ENCODE measurements at regions not wholly inside any gene's neighbourhood (a gene's known extent, or its start where the extent isn't known, plus 50 kb on each side); places are given as distances from the start of the nearest gene placed in this dataset.

- H3K4me1 ChIP-seq, result no peaks in the 10 kb centered on the region
- no peak overlapping the region for H3K4me3 ChIP-seq
- TF ChIP-seq CTCF (IDR thresholded peaks at IDR 0.05) (no peak), POLR2A (IDR thresholded peaks at IDR 0.05) (no peak), EP300 (IDR thresholded peaks at IDR 0.05) (no peak), POLR2AphosphoS5 (IDR thresholded peaks at IDR 0.05) (no peak)
- intact Hi-C loops (cut with DNase I), result no loop called here
- no peak for DNase-seq
- WGBS, 2 donors, result 72 to 92% methylated on average over 1 of the region's 1 CpG
- H3K9me3 ChIP-seq, result no peaks in the 10 kb centered on the region
- H3K36me3 ChIP-seq, result no peaks in the 10 kb centered on the region
- H3K27me3 ChIP-seq, result no peaks in the 10 kb centered on the region
- no peak overlapping the region for H3K27ac ChIP-seq
These were observed 580.0 kb downstream of the XPNPEP1 start for GRCh38 chr10:109343293-109343692.

DNA sequence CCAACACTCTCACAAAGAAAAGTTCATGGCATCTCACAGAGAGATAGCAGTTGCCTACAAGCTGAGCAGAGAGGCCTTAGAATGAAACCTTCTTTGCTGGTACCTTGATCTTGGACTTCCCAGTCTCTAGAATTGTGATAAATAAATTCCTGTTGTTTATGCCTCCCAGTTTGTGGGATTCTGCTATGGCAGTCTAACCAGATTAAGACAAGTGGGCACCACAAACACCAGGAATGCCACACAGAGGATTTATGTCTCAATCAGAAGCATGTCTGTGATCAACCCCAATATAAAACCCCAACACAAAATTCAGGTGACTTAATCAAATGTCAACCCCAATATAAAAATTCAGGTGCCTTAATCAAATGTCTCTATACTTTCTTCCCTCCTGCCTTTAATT lies 581.3 kb downstream of the XPNPEP1 start:
- no peak for TF ChIP-seq CTCF (IDR thresholded peaks at IDR 0.05)
- TF ChIP-seq EP300 (IDR thresholded peaks at IDR 0.05), result no peak
- TF ChIP-seq POLR2AphosphoS5 (IDR thresholded peaks at IDR 0.05), result no peak
- no peak for TF ChIP-seq POLR2A (IDR thresholded peaks at IDR 0.05)
- DNase-seq, result no peak
- Histone ChIP-seq H3K36me3 (no peaks in the 10 kb centered on the region), H3K9me3 (no peaks in the 10 kb centered on the region), H3K27me3 (no peaks in the 10 kb centered on the region), H3K4me3 (no peak overlapping the region), H3K27ac (no peak overlapping the region), H3K4me1 (no peaks in the 10 kb centered on the region)
- intact Hi-C loops (cut with DNase I), result no loop called here

DNA sequence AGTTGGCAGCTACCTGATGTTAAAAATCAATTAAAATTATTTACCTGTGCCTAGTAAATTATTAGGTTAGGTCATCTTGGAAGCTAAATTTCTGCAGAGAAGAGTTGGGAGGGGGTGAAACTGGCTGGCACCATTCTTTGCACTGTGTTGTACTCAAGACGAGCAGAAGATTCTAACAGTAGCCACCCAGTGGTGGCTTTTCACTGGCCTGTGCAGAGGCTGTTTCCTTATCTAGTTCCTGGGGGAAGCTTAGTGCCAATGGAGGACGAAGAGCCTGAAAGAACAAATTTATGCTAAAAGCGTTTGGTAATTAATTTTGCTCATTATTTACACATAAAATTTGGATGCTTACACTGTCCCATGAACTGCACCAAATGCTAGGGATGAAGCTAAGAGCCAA lies 595.3 kb downstream of the XPNPEP1 start:
- H3K27me3 ChIP-seq, result no peaks in the 10 kb centered on the region
- no peaks in the 10 kb centered on the region for H3K9me3 ChIP-seq
- H3K27ac ChIP-seq, result no peak overlapping the region
- H3K36me3 ChIP-seq, result no peaks in the 10 kb centered on the region
- no peak overlapping the region for H3K4me3 ChIP-seq
- no peak for DNase-seq
- 67 to 79% methylated on average over 3 of the region's 3 CpGs for WGBS, 2 donors
- no peaks in the 10 kb centered on the region for H3K4me1 ChIP-seq
- intact Hi-C loops (cut with DNase I), result no loop called here
- no peak for TF ChIP-seq CTCF (IDR thresholded peaks at IDR 0.05)
- TF ChIP-seq EP300 (IDR thresholded peaks at IDR 0.05), result no peak
- no peak for TF ChIP-seq POLR2AphosphoS5 (IDR thresholded peaks at IDR 0.05)
- TF ChIP-seq POLR2A (IDR thresholded peaks at IDR 0.05), result no peak

GRCh38 chr10:109327266-109327665 lies 596.0 kb downstream of the XPNPEP1 start:
- H3K36me3 ChIP-seq, result no peaks in the 10 kb centered on the region
- intact Hi-C loops (cut with DNase I), result no loop called here
- no peaks in the 10 kb centered on the region for H3K4me1 ChIP-seq
- no peaks in the 10 kb centered on the region for H3K9me3 ChIP-seq
- H3K27me3 ChIP-seq, result no peaks in the 10 kb centered on the region
- no peak for DNase-seq
- H3K4me3 ChIP-seq, result no peak overlapping the region
- H3K27ac ChIP-seq, result no peak overlapping the region
- TF ChIP-seq EP300 (IDR thresholded peaks at IDR 0.05) (no peak), CTCF (IDR thresholded peaks at IDR 0.05) (no peak), POLR2AphosphoS5 (IDR thresholded peaks at IDR 0.05) (no peak), POLR2A (IDR thresholded peaks at IDR 0.05) (no peak)
- 82 to 89% methylated on average over 2 of the region's 2 CpGs for WGBS, 2 donors

DNA sequence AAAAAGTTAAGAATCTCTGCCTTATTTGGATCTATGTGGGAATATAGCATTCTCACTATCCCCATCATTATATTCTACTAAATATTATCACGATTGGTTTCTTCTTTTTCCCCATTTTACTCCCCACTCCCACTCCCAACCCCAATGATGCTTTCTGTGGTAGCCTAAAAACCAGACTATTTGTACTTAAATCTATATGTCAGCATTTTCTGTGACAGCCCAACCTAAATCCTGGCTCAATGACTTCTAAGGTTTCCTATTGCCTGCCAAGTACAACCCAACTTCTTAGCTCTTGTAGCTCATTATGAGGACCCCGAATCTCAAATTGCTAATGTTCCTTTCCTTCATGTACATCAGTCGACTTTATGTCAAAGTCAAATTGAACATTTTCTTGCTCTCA lies 598.6 kb downstream of the XPNPEP1 start:
- no peak overlapping the region for H3K27ac ChIP-seq
- TF ChIP-seq EP300 (IDR thresholded peaks at IDR 0.05), result no peak
- TF ChIP-seq POLR2AphosphoS5 (IDR thresholded peaks at IDR 0.05), result no peak
- no peak for TF ChIP-seq POLR2A (IDR thresholded peaks at IDR 0.05)
- TF ChIP-seq CTCF (IDR thresholded peaks at IDR 0.05), result no peak
- 89 to 91% methylated on average over 3 of the region's 3 CpGs for WGBS, 2 donors
- intact Hi-C loops (cut with DNase I), result no loop called here
- H3K9me3 ChIP-seq, result no peaks in the 10 kb centered on the region
- H3K36me3 ChIP-seq, result no peaks in the 10 kb centered on the region
- no peaks in the 10 kb centered on the region for H3K4me1 ChIP-seq
- no peaks in the 10 kb centered on the region for H3K27me3 ChIP-seq
- no peak overlapping the region for H3K4me3 ChIP-seq
- DNase-seq, result no peak
